SK-N-SH (cell line): ENCODE measurements at regions not wholly inside any gene's neighbourhood (a gene's known extent, or its start where the extent isn't known, plus 50 kb on each side); places are given as distances from the start of the nearest gene placed in this dataset.

Source experiments
- CTCF ChIP-seq: fragments of 200-600 bp; sonication (generic); IDR thresholded peaks from 2 replicates; pipeline ENCODE4 v1.6.1; 2017; ENCODE audit warnings: antibody characterized with exemption, mild to moderate bottlenecking, moderate library complexity
- POLR2AphosphoS5 ChIP-seq: IDR thresholded peaks from 2 replicates; pipeline ENCODE4 v1.6.1; 2012; ENCODE audit warnings: low read depth, low read length
- TAF1 ChIP-seq: IDR thresholded peaks from 2 replicates; pipeline ENCODE4 v1.6.1; 2012; ENCODE audit warnings: low read depth, mild to moderate bottlenecking, low read length, moderate library complexity, borderline replicate concordance

- TF ChIP-seq TAF1, result no peak
- TF ChIP-seq CTCF, result no peak
- no peak for TF ChIP-seq POLR2AphosphoS5
These were observed 273.3 kb downstream of the QDPR start for GRCh38 chr4:17238633-17239032.
